Neuronal stem cell (in vitro differentiated cells): ENCODE measurements at regions not wholly inside any gene's neighbourhood (a gene's known extent, or its start where the extent isn't known, plus 50 kb on each side); places are given as distances from the start of the nearest gene placed in this dataset.

Source experiments
- DNase-seq: peaks from one replicate; pipeline ENCODE4 v3.0.0-alpha.2; 2013; ENCODE audit warnings: low spot score
- H2AFZ ChIP-seq: one replicate; pipeline ENCODE4 v1.6.1; 2013; ENCODE audit warnings: mild to moderate bottlenecking, low read length, inconsistent platforms
- H2AK5ac ChIP-seq: 2 replicates; pipeline ENCODE4 v1.6.1; 2013; ENCODE audit warnings: low read depth, mild to moderate bottlenecking, inconsistent platforms, low read length, moderate library complexity, mixed read lengths
- H2BK120ac ChIP-seq: 2 replicates; pipeline ENCODE4 v1.6.1; 2013; ENCODE audit warnings: low read depth, mild to moderate bottlenecking, inconsistent platforms, low read length, moderate library complexity, mixed read lengths
- H2BK12ac ChIP-seq: one replicate; pipeline ENCODE4 v1.6.1; 2013; ENCODE audit warnings: low read length, inconsistent platforms
- H2BK15ac ChIP-seq: 2 replicates; pipeline ENCODE4 v1.6.1; 2013; ENCODE audit warnings: mild to moderate bottlenecking, low read length, inconsistent platforms, mixed read lengths
- H2BK5ac ChIP-seq: one replicate; pipeline ENCODE4 v1.6.1; 2013; ENCODE audit warnings: inconsistent platforms, mild to moderate bottlenecking, low read length, moderate library complexity
- H3K14ac ChIP-seq: one replicate; pipeline ENCODE4 v1.6.1; 2013; ENCODE audit warnings: low read length, inconsistent platforms
- H3K18ac ChIP-seq: 2 replicates; pipeline ENCODE4 v1.6.1; 2013; ENCODE audit warnings: low read length, inconsistent platforms
- H3K23ac ChIP-seq: 2 replicates; pipeline ENCODE4 v1.6.1; 2013; ENCODE audit warnings: low read depth, mild to moderate bottlenecking, mixed read lengths, low read length, inconsistent platforms; ENCODE audit not compliant: poor library complexity
- H3K27ac ChIP-seq: replicated peaks from 3 replicates; pipeline ENCODE4 v1.5.1; 2013; ENCODE audit warnings: low read length, inconsistent platforms
- H3K27me3 ChIP-seq, 3 experiments: 2 replicates each; pipeline ENCODE4 v1.6.1; 2013; ENCODE audit warnings: low read length in 3 of 3, mild to moderate bottlenecking in 2 of 3, inconsistent platforms in 1 of 3, low read depth in 1 of 3, mixed read lengths in 1 of 3, moderate library complexity in 1 of 3; ENCODE audit not compliant: control insufficient read depth in 3 of 3, insufficient read depth in 3 of 3
- H3K36me3 ChIP-seq, 2 donors: replicated peaks in 1 of 2; 2 replicates each; pipeline ENCODE4 v1.6.1; 2013; ENCODE audit warnings: low read length in 2 of 2; ENCODE audit not compliant: control insufficient read depth in 2 of 2, insufficient read depth in 2 of 2
- H3K4ac ChIP-seq: 2 replicates; pipeline ENCODE4 v1.6.1; 2013; ENCODE audit warnings: inconsistent platforms, mild to moderate bottlenecking, low read length, moderate library complexity
- H3K4me1 ChIP-seq, 2 donors: 1 replicate in 1 of 2; 2 replicates in 1 of 2; pipeline ENCODE4 v1.6.1; 2013; ENCODE audit warnings: low read length in 2 of 2, low read depth in 1 of 2; ENCODE audit not compliant: control insufficient read depth in 2 of 2, insufficient read depth in 1 of 2
- H3K4me2 ChIP-seq: one replicate; pipeline ENCODE4 v1.6.1; 2013; ENCODE audit warnings: mild to moderate bottlenecking, low read length, inconsistent platforms; ENCODE audit not compliant: insufficient read depth, poor library complexity, severe bottlenecking
- H3K4me3 ChIP-seq, 2 donors: 2 replicates each; pipeline ENCODE4 v1.5.1; 2013; ENCODE audit warnings: low read length in 2 of 2, mild to moderate bottlenecking in 2 of 2, inconsistent platforms in 1 of 2, moderate library complexity in 1 of 2
- H3K79me1 ChIP-seq: one replicate; pipeline ENCODE4 v1.6.1; 2013; ENCODE audit warnings: low read depth, mild to moderate bottlenecking, inconsistent platforms, low read length, moderate library complexity
- H3K9ac ChIP-seq: one replicate; pipeline ENCODE4 v1.6.1; 2013; ENCODE audit warnings: mild to moderate bottlenecking, low read depth, low read length, inconsistent platforms; ENCODE audit not compliant: poor library complexity
- H3K9me3 ChIP-seq, 2 donors: replicated peaks in 1 of 2; 2 replicates each; pipeline versions ENCODE3 to v1.6.1; 2013; ENCODE audit warnings: low read length in 2 of 2, mild to moderate bottlenecking in 2 of 2, inconsistent platforms in 1 of 2, low read depth in 1 of 2, mixed read lengths in 1 of 2, moderate library complexity in 1 of 2; ENCODE audit not compliant: control insufficient read depth in 2 of 2, insufficient read depth in 1 of 2
- H4K8ac ChIP-seq: one replicate; pipeline ENCODE4 v1.6.1; 2013; ENCODE audit warnings: low read depth, mild to moderate bottlenecking, inconsistent platforms, low read length, moderate library complexity
- H4K91ac ChIP-seq: one replicate; pipeline ENCODE4 v1.6.1; 2013; ENCODE audit warnings: low read length, low read depth, mild to moderate bottlenecking, inconsistent platforms; ENCODE audit not compliant: poor library complexity
- WGBS, 2 donors: extraction: QIAGEN DNeasy Blood & Tissue Kit; methylation state at CpG; one replicate each; pipeline ENCODE4 v1.1.7; 2013; ENCODE audit warnings: missing lambda C conversion rate in 2 of 2, mixed read lengths in 1 of 2; ENCODE audit not compliant: insufficient read length in 2 of 2, insufficient replicate concordance in 1 of 2; ENCODE audit errors: extremely low coverage in 2 of 2; 5-methylcytosine and 5-hydroxymethylcytosine counted together

DNA sequence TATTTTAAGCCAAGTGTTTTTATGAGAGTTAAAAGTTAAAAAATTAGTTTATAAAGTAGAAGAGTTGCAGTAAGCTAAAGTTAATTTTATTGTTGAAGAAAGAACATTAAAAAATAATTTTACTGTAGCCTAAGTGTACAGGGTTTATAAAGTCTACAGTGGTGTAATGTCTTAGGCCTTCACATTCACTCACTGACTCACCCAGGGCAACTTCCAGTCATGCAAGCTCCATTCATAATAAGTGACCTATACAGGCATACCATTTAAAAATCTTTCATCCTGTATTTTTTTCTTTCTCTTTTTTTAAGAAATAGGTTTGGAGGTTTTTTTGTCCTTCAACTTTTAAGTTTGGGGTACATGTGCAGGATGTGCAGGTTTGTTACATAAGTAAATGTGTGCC, 87.9 kb upstream of the NR3C2 start:
- H3K4ac ChIP-seq, result no peak overlapping the region
- H3K23ac ChIP-seq, result no peak overlapping the region
- no peaks in the 10 kb centered on the region for H3K79me1 ChIP-seq
- H3K36me3 ChIP-seq, result no peaks in the 10 kb centered on the region
- no peak overlapping the region for H3K9ac ChIP-seq
- no peak overlapping the region for H3K4me3 ChIP-seq
- H3K27me3 ChIP-seq, result no peaks in the 10 kb centered on the region
- no peaks in the 10 kb centered on the region for H3K4me1 ChIP-seq
- H4K8ac ChIP-seq, result no peak overlapping the region
- no peak overlapping the region for H4K91ac ChIP-seq
- no peak overlapping the region for H2AFZ ChIP-seq
- no peak overlapping the region for H2BK5ac ChIP-seq
- no peak overlapping the region for H2AK5ac ChIP-seq
- no peak overlapping the region for H2BK15ac ChIP-seq
- no peak overlapping the region for H3K14ac ChIP-seq
- no peak overlapping the region for H2BK120ac ChIP-seq
- DNase-seq, result no peak
- no peak overlapping the region for H3K18ac ChIP-seq
- no peak overlapping the region for H3K27ac ChIP-seq
- H3K9me3 ChIP-seq, result no peaks in the 10 kb centered on the region
- no peak overlapping the region for H2BK12ac ChIP-seq
- H3K4me2 ChIP-seq, result no peak overlapping the region

DNA sequence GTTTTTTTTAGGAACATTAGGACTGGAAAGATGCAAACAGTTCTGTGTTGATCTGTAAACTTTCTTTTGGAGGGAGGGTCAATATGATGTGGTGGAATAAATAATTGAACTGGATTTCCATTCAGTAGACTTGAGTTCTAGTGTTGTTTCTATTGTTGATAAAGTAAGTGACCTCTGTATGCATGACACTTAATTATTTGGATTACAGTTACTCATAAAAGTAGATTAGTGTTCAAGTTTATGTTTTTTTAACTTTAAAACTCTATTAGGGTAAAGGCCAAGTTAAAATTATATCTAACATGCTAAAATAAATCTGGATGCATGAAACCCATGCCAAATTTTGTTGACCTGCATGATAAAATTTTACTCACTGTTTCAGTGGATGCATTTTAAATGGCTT, 85.4 kb upstream of the NR3C2 start:
- H3K18ac ChIP-seq, result no peak overlapping the region
- H3K23ac ChIP-seq, result no peak overlapping the region
- no peak for DNase-seq
- H3K4me3 ChIP-seq, result no peak overlapping the region
- H3K36me3 ChIP-seq, result no peaks in the 10 kb centered on the region
- no peak overlapping the region for H3K27ac ChIP-seq
- no peak overlapping the region for H2BK5ac ChIP-seq
- H3K9me3 ChIP-seq, result no peaks in the 10 kb centered on the region
- no peak overlapping the region for H2BK15ac ChIP-seq
- H3K14ac ChIP-seq, result no peak overlapping the region
- H3K79me1 ChIP-seq, result no peaks in the 10 kb centered on the region
- no peak overlapping the region for H2AFZ ChIP-seq
- no peak overlapping the region for H4K8ac ChIP-seq
- H2BK12ac ChIP-seq, result no peak overlapping the region
- H3K4ac ChIP-seq, result no peak overlapping the region
- no peak overlapping the region for H3K4me2 ChIP-seq
- H2BK120ac ChIP-seq, result no peak overlapping the region
- H3K27me3 ChIP-seq, result no peaks in the 10 kb centered on the region
- no peak overlapping the region for H3K9ac ChIP-seq
- no peaks in the 10 kb centered on the region for H3K4me1 ChIP-seq
- no peak overlapping the region for H4K91ac ChIP-seq
- no peak overlapping the region for H2AK5ac ChIP-seq

DNA sequence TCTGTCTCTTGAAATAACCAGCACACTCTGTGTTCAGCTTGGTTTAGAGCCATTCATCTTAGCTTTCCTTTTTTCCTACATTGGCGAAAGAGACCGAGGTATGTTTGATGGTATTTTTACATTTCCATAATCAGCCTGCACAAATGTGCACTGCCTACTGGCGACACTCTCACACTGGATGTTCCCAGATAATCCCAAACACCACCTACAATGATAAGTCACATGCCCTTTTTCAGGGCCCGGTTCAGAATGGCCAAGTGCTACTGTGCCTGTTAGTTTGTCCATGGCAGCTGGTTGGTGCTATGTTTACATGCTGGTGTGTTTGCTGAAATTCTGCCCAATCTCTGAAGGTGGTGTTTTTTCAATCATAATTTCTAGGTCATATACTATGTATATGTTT, 80.8 kb upstream of the NR3C2 start:
- no peak overlapping the region for H2BK12ac ChIP-seq
- no peaks in the 10 kb centered on the region for H3K27me3 ChIP-seq
- no peak overlapping the region for H2AK5ac ChIP-seq
- no peaks in the 10 kb centered on the region for H3K79me1 ChIP-seq
- no peak overlapping the region for H4K8ac ChIP-seq
- H4K91ac ChIP-seq, result no peak overlapping the region
- H3K4me3 ChIP-seq, result no peak overlapping the region
- H3K36me3 ChIP-seq, result no peaks in the 10 kb centered on the region
- no peak overlapping the region for H2BK5ac ChIP-seq
- no peak overlapping the region for H2AFZ ChIP-seq
- no peak overlapping the region for H3K9ac ChIP-seq
- no peak overlapping the region for H3K27ac ChIP-seq
- DNase-seq, result no peak
- no CpG with 5 or more reads among the region's 4 CpGs for WGBS, 2 donors
- H2BK120ac ChIP-seq, result no peak overlapping the region
- no peaks in the 10 kb centered on the region for H3K4me1 ChIP-seq
- H3K14ac ChIP-seq, result no peak overlapping the region
- H3K23ac ChIP-seq, result no peak overlapping the region
- H2BK15ac ChIP-seq, result no peak overlapping the region
- H3K4ac ChIP-seq, result no peak overlapping the region
- no peak overlapping the region for H3K4me2 ChIP-seq
- H3K18ac ChIP-seq, result no peak overlapping the region
- H3K9me3 ChIP-seq, result no peaks in the 10 kb centered on the region

DNA sequence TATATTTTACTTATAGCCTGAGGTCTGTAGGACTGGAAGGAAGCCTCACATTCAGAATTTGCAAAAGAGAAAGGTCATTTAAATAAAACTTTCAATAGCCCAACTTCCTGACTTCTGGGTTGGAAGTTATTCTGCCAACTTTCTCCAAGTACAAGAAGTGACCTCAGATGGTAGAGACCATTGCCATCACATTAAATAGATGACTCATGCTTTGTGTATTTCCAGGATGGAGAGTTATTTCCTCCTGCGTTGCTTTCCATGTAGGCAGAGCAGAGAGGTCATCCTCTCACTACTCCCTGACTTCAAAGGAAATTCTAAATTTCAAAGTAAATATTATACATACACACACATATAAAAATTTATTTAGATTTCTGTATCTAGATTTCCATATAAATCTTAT, 73.0 kb upstream of the NR3C2 start:
- Histone ChIP-seq H3K4me1 (peaks cover 0 to 1% of the 10 kb centered on the region in 2 donors), H4K8ac (no peak overlapping the region), H3K23ac (no peak overlapping the region), H3K4ac (no peak overlapping the region), H2BK12ac (no peak overlapping the region), H3K9me3 (no peaks in the 10 kb centered on the region), H2BK5ac (no peak overlapping the region), H3K18ac (no peak overlapping the region), H3K4me3 (no peak overlapping the region), H3K14ac (no peak overlapping the region), H2BK120ac (no peak overlapping the region), H3K4me2 (no peak overlapping the region), H3K79me1 (no peaks in the 10 kb centered on the region), H4K91ac (no peak overlapping the region), H2BK15ac (no peak overlapping the region), H3K27me3 (no peaks in the 10 kb centered on the region), H3K9ac (no peak overlapping the region), H3K36me3 (no peaks in the 10 kb centered on the region), H3K27ac (no peak overlapping the region), H2AFZ (no peak overlapping the region), H2AK5ac (no peak overlapping the region)
- no peak for DNase-seq
- no CpG with 5 or more reads among the region's 1 CpG for WGBS, 2 donors
